ENCODE measurements at regions not wholly inside any gene's neighbourhood (a gene's known extent, or its start where the extent isn't known, plus 50 kb on each side); places are given as distances from the start of the nearest gene placed in this dataset.

DNA sequence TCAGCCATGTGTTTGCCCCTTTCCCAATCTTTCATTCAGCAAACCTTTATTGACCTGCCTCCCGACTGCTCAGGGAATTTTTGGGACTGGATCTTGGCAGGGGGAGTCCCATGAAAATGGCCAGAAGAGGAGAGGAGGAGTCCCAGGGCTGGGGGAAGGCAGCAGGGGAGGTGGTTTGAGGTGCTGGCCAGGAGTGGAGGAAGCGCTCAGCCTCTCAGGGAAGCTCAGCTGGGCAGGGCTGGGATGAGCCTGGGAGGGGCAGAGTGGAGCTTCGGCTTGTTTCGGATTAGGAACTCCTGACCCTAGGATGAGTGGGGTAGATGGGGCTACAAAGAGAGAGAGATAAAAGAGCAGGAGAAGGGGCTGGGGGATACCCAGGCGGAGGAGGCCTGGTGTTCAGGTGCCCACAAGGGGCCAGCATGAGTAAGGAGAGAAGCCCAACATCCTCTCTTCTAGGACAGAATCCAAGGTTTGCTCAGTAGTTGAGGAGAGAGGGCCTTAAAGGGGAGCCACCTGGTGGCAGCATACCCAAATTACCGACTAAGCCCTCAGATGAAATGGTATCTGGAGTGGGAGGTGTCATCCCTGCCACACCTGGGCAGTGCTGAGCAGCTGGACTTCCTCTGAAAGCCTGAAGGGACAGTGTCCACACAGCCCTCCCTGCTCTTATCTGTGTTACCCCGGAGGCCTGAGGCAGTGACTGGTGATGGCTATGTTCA is 91.1 kb downstream of the INHBB start:
- TF ChIP-seq CTCF (IDR thresholded peaks at IDR 0.05; ENCODE audit: low read depth, low read length, poor library complexity, severe bottlenecking): peak; percentile 58
- TF ChIP-seq EZH2phosphoT487 (IDR thresholded peaks at IDR 0.05; ENCODE audit: borderline replicate concordance, low read length): no peak
